ENCODE measurements at regions not wholly inside any gene's neighbourhood (a gene's known extent, or its start where the extent isn't known, plus 50 kb on each side); places are given as distances from the start of the nearest gene placed in this dataset.
"Not testable (repeated sequence)": the region's sequence is repeated elsewhere in the genome, so short reads cannot be mapped to it uniquely, and the experiment has no call there.

DNA sequence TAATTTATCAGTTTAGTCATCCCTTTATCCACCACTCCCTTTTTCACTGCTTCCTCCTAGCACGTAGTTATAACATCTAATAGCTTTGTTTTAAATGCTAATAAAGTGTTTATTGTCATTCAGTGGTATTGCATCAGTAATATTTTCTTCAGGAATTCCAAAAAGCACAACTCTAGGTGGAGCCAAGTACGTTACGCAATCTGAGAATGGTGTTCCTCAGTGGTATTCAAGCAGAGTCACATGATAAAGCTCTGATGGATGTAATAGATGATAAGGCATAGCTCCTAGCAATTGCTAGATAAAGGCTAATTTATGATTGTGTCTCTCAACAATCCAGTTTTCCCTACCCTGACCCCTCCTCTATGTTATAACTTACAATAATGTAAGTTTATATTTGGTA is 494.6 kb upstream of the ADGRL4 start:
- TF ChIP-seq, protein P1, sequence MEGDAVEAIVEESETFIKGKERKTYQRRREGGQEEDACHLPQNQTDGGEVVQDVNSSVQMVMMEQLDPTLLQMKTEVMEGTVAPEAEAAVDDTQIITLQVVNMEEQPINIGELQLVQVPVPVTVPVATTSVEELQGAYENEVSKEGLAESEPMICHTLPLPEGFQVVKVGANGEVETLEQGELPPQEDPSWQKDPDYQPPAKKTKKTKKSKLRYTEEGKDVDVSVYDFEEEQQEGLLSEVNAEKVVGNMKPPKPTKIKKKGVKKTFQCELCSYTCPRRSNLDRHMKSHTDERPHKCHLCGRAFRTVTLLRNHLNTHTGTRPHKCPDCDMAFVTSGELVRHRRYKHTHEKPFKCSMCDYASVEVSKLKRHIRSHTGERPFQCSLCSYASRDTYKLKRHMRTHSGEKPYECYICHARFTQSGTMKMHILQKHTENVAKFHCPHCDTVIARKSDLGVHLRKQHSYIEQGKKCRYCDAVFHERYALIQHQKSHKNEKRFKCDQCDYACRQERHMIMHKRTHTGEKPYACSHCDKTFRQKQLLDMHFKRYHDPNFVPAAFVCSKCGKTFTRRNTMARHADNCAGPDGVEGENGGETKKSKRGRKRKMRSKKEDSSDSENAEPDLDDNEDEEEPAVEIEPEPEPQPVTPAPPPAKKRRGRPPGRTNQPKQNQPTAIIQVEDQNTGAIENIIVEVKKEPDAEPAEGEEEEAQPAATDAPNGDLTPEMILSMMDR (IDR thresholded peaks at IDR 0.05; ENCODE audit: borderline replicate concordance, control extremely low read depth, extremely low read depth, insufficient read depth, missing control alignments): no peak
- no peak for DNase-seq (ENCODE audit: low spot score)
- in situ Hi-C loops (cut with MboI; ENCODE audit: low sequenced_read_pairs, unreplicated experiment): no loop called here

DNA sequence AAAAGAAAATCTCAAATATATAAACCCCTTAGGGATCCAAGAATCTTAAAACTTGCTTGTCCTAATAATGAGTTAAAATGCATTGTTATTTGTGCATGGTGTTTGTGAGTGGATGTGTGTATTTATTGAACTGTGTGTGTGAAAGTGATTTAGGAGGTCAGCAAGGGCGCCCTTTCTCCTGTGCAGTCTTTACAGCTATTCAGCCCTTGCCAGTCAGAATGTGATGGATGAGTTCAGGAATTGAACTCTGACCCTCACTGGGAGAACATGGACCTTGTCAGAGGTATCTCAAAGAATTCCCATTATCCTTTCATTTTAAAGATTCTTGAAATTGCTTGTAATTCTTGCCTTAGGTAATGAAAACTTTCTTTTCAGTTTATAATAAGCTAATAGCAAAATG is 493.0 kb upstream of the ADGRL4 start:
- no peak for DNase-seq (ENCODE audit: low spot score)
- in situ Hi-C loops (cut with MboI; ENCODE audit: low sequenced_read_pairs, unreplicated experiment): no loop called here
- TF ChIP-seq, protein P1 (IDR thresholded peaks at IDR 0.05; ENCODE audit: borderline replicate concordance, control extremely low read depth, extremely low read depth, insufficient read depth, missing control alignments): no peak

DNA sequence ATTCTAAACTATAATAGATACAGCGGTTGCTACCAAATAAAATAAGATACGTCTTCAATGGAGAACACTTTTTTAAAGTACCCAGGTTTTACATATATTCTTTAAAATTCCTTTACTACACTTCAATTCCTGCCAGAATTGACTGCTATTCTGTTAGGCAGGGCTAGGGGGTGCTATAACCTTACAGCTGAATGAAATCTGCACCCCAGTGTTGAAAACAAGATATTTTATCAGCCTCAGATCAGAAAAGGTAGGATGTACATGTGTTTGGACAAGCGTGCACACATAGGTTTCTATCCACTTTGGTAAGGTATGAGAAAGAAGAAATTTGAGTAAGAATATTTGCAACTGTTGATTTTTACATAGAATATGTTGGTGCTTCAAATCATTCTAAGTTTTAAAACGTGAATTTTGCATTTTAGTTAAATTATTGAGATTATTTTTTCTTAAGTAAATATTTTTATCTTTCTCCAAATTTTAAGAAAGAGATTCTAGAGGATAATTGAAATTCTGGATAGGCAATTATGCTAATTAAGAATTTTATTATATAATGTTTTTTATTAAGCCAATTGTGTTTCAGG is 490.8 kb upstream of the ADGRL4 start:
- in situ Hi-C loops (cut with MboI; ENCODE audit: low sequenced_read_pairs, unreplicated experiment): no loop called here
- DNase-seq (ENCODE audit: low spot score): peak; percentile 39
- TF ChIP-seq, protein P1 (IDR thresholded peaks at IDR 0.05; ENCODE audit: borderline replicate concordance, control extremely low read depth, extremely low read depth, insufficient read depth, missing control alignments): peak; percentile 77

DNA sequence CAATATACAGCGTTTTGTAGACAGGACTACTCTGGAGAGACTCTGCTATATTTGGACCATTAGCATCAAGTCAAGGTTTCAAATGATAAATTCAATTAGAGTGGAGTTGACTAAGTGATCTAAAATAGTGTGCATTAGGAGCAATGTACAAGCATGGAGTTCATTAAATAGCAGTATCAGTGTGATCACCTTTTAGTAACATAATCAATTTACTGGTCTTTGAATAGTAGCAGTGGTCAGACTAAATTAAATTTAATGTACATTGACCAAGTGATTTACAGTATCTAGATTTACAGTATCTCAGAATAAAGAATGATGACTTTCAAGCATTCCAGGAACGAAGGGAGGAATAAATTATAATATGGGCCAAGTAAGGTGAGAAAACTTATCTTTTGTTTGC is 489.6 kb upstream of the ADGRL4 start:
- TF ChIP-seq, protein P1 (IDR thresholded peaks at IDR 0.05; ENCODE audit: borderline replicate concordance, control extremely low read depth, extremely low read depth, insufficient read depth, missing control alignments): no peak
- in situ Hi-C loops (cut with MboI; ENCODE audit: low sequenced_read_pairs, unreplicated experiment): no loop called here
- no peak for DNase-seq (ENCODE audit: low spot score)

DNA sequence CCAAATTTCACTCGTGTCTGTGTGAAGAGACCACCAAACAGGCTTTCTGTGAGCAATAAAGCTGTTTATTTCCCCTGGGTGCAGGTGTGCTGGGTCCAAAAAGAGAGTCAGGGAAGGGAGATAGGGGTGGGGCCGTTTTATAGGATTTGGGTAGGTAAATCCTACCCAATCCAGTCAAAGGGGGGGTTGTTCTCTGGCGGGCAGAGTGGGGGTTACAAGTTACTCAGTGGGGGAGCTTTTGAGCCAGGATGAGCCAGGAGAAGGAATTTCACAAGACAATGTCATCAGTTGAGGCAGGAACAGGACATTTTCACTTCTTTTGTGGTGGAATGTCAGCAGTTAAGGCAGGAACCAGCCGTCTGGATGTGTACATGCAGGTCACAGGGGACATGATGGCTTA is 487.2 kb upstream of the ADGRL4 start:
- DNase-seq (ENCODE audit: low spot score); in situ Hi-C loops (cut with MboI; ENCODE audit: low sequenced_read_pairs, unreplicated experiment): not testable (repeated sequence)

DNA sequence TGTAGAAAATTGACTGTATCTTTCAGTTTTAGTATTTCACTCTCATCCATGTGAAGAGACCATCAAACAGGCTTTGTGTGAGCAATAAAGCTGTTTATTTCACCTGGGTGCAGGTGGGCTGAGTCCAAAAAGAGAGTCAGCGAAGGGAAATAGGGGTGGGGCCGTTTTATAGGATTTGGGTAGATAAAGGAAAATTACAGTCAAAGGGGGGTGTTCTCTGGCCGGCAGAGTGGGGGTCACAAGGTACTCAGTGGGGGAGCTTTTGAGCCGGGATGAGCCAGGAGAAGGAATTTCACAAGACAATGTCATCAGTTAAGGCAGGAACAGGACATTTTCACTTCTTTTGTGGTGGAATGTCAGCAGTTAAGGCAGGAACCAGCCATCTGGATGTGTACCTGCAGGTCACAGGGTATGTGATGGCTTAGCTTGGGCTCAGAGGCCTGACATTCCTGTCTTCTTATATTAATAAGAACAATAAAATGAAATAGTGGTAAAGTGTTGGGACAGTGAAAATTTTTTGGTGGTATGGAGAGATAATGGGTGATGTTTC is 482.1 kb upstream of the ADGRL4 start:
- DNase-seq (ENCODE audit: low spot score); in situ Hi-C loops (cut with MboI; ENCODE audit: low sequenced_read_pairs, unreplicated experiment): not testable (repeated sequence)

DNA sequence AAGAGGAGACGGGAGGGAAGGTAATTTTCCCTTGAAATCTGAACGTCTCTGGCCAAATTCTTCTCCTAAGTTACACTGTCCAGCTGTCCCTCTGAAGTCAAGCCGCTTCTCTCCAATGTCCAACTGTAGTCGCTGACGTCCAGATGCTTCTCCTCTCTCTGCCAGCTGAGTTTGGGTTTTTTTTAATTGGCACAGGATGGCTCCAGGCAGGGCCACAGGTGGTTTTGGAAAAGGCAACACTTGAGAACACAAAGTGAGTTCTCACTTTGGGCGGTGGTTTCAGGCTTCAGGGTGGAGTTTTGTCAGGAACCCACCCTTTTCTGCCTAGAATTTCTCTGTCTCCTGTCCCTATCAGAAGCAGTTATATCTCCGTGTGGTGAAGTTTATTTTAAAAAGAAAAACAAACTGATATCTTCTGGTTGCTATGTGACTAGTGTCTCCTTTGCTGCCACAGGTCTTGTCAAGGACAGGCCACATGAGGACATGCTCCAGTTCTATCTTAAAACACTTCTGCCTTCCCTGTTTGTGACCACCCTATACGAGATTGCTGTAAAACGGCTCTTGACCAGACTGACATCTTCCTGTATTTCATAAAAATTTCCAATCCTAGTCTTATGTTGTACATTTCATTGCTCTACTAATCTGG is 472.3 kb upstream of the ADGRL4 start:
- no peak for DNase-seq (ENCODE audit: low spot score)
- in situ Hi-C loops (cut with MboI; ENCODE audit: low sequenced_read_pairs, unreplicated experiment): no loop called here
- TF ChIP-seq, protein P1 (IDR thresholded peaks at IDR 0.05; ENCODE audit: borderline replicate concordance, control extremely low read depth, extremely low read depth, insufficient read depth, missing control alignments): no peak
